Activated T-cell treated with anti-CD3 and anti-CD28 coated beads for 24 hours (primary cell): ENCODE measurements at regions not wholly inside any gene's neighbourhood (a gene's known extent, or its start where the extent isn't known, plus 50 kb on each side); places are given as distances from the start of the nearest gene placed in this dataset.
A peak's percentile ranks its signal among the peaks of the same experiment; 100 is the strongest.

Experiments used
- DNase-seq: peaks from one replicate; pipeline ENCODE4 v3.0.0-alpha.2; 2020; ENCODE audit warnings: low read depth

DNA sequence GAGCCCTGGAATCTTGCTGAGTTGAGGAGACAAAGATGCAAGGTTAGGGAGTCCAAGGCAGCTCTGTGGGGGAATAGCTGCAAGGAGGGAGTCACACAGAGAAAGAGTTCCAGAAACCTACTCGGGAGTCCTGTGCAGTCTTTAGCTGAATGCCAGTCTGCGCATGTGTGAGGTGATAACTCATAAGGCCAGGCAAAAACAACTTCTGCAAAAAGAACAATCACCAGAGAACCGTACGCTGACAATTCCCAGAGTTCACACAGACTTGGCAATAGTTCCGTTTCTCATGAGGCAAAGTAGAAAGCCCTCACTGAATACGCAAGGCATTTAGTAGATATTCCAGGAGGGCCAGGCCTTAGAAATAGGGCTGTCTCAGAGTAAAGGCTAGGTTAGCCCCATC lies 135.2 kb upstream of the TAB2 start:
- no peak for DNase-seq

DNA sequence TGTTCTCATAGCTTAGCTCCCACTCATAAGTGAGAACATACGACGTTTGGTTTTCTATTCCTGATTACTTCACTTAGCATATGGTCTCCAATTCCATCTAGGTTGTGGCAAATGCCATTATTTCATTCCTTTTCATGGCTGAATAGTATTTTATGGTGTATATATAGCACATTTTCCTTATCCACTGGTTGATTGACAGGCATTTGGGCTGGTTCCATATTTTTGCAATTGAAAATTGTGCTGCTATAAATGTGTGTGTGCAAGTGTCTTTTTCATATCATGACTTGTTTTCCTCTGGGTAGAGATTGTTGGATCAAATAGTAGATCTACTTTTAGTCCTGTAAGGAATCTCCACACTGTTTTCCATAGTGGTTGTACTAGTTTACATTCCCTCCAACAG lies 133.0 kb upstream of the TAB2 start:
- DNase-seq: no peak

DNA sequence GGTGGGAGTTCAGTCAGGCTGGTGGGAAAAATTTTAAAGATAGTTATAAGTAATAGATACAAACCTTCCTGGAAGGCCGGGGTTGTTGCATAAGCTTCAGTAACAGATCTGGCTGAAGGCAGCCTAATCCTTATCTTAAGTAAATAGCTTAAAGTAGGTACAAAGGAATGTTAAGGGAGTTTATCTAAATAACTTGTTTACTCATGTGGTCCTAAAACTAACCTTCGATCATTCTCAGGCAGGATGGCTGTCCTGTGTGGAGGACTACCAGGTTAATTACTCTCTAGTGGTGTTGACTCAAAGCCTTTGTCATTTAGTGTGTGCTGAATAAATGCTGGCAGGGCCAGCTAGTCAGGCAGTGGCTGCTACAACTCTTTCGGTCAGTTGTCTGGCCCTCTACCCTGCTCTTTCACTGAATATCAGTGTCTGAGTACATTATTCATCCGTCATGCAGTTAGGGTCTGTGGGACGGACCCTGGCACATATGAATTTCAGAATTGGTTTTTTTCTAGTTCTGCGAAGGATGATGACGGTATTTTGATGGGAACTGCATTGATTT lies 131.6 kb upstream of the TAB2 start:
- no peak for DNase-seq

DNA sequence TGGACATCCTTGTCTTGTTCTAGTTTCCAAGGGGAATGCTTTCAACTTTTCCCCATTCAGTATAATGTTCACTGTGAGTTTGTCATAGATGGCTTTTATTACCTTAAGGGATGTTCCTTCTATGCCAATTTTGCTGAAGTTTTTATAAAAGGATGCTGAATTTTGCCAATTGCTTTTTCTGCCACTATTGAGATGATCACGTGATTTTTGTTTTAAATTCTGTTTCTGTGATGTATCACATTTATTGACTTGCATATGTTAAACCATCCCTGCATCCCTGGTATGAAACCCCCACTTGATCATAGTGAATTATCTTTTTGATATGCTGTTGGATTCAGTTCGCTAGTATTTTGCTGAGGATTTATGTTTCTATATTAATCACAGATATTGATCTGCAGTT lies 130.6 kb upstream of the TAB2 start:
- DNase-seq: no peak

DNA sequence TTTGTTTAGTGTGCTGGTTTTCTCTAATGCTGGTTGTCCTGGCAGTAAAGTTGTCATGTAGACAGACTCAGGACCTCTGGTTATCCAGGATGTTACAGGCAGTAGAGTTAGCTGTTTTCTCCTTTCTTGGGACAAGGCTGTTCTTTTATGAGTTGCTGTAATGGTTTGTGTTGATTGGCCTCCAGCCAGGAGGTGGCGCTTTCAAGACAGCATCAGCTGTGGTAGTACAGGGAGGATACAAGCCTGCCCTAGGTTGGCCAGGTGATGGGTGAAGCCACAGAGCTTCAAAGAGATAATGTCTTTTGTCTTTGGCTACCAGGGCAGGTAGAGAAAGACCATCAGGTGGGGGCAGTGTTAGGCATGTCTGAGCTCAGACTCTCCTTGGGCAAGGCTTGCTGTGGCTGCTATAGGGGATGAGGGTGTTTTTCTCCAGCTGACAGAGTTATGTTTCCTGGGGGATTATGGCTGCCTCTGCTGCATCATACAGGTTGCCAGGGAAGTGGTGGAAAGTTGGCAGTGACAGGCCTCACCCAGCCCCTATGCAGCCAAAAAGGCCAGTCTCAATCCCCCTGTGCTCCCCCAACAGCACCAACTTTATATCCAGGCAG lies 127.2 kb upstream of the TAB2 start:
- peak; percentile 40 for DNase-seq

DNA sequence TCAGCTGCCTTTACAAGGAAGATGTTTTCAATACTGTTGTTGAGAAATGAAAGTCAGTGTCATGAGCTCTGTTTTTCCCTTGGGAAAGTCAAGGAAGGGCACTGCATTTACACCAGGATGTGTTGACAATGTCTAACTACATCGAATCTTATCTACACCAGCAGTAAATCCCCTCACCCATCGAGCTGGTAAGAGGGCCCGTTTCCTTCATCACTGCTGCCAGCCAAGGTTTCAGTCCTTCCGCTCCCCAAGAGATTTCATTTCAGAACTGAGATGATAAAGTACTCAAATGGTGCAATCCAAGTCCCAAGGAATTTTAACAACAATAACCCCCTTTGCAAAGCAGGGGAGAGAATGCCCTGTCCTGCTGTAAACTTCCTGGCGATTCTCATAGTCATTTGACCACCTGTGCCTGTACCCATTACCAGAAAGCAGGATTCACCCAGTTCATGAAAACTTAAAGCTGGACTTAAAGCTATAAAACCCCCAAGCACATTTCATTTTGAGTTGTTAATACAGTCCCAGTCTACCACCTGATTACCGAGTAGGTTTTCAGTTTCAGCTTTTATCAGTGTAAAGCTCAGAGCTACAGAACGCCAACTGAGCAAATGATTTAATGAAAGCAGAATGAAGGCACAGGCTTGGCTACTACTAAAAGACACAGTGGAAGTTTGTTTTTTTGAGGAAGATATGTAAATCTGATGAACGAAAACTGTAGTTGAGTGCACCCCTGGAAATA lies 122.5 kb upstream of the TAB2 start:
- no peak for DNase-seq

DNA sequence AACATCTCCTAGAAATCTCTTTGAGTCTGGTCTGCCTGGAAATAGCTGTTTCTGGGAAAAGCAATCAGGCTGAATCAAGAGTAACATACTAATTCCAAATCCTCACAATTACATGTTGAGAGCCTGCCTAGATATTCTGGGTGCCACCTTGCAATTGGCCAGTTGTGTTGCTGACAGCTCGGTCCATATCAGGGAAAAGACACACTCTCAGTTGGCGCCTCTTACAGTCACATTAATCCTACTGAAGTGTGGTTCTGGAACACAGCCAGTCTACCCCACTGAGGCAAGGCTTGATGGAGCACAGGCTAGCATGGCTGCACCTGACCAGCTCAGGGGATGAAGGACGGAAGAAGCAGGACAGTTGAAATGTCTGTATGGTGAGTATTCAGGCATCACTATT lies 121.4 kb upstream of the TAB2 start:
- DNase-seq: no peak

DNA sequence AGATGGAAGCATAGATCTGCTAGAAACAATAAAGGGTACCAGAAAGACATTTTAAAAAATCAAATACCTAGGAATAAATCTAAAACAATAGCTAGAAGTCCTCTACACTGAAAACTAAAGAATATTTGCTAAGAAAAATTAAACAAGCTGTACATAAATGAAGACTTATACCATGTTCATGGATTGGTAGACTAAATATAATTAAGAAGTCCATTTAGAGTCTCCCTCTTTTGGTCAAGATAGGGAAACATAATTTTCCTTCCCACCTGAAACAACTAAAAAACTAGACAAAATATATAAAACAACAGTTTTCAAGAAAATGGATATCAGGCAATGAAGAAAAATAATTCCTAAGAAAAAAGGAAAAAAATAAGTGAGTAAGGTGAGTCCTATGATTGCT lies 120.0 kb upstream of the TAB2 start:
- DNase-seq: no peak

DNA sequence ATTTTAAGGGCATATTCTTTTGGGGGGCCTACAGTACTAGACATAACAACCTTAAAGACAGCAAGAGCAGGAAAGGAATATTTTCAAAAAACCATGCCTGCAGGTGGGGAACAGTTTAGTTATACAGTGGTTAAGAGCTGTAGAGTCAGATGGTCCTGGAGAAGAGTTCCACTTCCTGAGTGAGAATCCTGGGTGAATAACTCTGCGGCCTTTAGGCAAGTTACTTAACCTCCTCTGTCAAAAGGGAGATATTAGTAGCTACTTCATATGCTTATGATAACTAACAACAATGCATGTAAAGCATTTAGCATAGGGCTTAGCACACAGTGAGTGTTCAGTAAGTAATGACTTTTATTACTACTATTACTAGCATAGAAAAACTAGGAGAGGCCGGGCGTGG lies 119.2 kb upstream of the TAB2 start:
- no peak for DNase-seq

DNA sequence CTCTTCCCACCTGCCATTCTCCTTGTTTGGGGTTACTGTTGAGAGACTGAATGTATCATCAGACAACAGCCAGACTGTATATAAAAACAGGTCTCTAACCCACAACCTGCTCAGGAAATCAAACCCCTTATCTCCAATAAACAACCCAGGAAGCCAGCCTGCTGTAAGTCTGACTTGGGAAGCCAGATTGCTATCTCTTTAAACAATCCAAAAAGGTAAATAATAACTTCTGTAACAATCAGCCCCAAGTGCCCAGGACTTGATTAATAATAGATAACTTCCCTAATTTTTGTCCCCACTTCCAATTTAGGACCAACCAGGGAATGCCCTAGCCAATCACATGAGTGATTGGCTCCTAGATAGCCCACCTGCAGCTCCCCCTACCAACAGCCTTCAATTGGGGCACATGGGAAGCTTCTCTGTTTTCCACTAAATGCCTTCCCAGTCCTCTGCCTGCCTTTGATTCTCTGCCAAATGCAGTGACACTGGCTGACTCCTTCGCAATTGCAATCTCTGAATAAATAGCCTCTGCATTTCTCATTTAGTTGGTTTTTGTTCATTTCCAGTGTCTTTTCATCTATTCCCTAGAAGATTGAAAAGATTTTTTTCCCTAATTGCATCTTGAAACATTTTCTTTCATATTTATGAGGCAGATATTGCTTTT lies 117.1 kb upstream of the TAB2 start:
- DNase-seq: no peak

DNA sequence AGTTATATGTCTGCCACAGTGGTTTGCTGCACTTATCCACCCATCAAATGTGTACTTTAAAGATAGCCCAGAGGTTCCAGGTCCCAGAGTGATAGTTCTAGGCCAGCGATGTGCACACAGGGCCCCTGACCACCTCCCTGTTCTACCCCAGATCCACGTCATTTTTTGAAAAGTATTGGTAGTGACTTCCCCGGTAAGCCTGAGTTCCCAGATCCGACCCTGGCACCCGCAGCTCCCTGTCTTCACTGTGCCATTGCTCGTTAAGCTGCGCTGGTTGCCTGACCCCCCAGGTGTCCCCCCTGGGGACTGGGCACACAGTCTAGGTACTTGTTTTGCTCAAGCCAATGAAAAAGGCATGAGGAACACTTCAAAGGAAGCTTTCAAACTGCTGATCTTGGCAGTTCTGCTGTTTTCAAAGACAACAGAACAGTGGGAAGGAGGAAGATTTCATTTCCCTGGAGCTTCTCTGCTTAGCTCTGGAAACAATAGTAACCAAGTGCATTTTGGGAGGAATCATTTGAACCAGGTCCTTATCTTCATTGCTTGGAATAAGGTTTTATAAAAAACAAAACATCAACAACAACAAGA lies 116.3 kb upstream of the TAB2 start:
- DNase-seq: no peak

DNA sequence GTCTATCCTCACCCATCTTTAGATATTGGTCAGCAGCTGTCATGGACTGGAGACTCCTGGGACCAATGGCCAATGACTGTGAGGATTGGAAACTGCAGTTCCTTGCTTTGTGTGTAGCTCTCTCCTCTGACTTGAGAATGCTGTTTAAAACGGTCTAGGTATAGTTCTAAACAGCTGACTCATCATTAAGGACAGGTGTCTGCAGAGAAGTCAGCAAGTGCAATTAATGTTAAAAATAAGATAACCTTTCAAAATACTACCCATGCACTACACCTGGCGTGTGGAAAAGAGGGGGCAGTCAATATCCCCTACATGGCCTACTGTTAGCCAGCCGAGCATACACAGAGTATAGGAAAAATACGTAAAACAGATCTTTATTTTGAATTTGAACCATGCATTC lies 115.4 kb upstream of the TAB2 start:
- DNase-seq: no peak

DNA sequence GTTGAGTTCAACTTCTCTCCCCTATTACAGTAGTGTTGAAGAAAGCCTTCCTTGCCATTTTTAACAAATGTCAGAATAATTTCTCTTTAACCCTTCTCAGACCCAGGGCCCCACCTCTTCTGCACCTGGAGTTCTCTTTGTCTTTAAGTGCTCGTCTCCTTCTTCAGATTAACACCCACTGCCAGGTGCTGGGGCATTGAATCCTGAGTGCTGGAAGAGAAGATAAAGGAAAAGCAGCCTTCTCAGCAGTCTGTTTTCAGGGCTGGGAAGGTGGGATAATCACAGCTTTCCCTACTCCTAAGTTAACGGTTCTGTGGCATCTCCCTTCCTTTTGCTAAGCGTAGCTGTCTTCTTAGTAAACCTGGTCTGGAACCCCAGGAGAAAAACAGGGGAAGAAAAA lies 114.6 kb upstream of the TAB2 start:
- DNase-seq: no peak

DNA sequence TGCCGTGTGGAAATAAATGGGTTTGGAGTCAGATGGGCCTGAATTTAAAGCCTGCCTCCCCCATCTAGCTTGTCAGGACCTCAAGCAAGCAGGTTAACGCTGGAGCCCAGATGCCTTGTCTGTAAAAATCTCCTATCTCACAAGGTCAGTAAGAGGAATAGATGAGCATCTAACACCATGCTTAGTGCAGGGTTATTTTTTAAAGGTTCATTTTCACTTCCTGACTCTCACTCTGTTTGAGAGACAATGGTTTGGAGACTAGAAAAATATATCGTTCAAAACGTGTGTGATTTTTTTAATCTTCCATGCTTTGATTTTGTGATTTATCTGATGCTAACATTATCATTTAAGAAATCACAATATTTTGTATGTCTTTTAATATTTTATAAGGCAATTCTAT lies 114.0 kb upstream of the TAB2 start:
- DNase-seq: no peak

DNA sequence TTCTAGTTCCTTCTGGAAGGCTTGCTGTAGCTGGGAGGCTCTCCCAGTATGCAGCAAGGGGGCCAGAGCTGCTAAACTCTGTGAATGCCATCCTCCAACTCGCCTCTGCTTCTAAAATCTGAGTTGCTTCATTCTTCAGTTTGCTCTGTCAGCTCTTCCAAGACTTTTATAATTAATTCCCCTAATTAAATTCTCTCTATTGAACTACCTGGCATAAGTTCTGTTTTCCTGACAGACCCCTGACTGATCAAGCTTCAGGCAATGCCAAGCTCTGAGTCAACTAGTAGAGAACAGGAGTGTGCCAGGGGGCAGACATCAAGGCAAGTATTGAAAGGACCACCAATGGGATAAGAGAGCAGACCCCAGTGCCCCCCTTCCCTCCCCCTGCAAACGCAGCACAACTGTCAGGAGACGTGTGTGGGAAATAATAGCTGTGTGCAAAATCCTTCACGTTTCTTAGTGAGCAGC lies 109.3 kb upstream of the TAB2 start:
- no peak for DNase-seq

DNA sequence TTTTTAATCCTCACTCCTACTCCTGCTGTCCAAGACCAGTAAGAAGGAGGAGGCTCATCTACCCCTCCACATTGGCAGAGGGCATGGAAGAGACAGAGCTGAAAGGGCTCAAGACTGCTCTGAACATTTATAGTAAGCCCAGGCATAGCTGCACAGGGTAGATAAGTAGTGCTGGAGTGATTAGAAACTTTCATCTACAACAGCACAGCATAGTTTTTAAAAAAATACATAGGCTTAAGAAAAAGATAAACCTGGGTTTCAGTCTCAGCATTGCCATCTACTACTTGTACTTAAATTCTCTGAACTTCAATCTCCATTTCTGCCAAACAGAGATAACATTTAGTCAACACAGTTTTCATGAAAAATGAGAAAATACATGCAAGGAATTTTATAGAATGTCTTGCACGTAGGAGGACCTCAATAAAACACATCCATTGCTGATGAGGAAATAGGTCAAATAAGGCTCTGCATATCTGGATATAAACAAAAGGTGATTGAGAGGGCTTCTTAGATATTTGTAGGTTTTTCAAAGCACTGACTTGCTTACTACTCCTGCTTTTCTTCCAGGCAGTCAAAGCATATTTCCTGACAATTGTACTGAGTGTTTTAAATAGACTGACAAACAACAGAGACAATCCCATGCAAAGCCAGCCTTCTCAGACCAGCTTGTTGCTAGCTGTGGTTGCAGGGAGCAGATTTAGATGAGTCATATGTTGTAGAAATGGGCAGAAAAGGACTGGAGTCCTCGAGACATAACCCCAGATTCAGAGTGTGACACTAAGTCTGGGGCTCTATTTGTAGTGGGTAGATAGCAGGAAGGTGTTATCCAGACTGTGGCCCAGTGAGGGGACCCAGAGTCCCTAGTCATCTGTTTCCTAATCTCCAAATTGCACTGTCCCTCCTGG lies 107.4 kb upstream of the TAB2 start:
- DNase-seq: no peak

DNA sequence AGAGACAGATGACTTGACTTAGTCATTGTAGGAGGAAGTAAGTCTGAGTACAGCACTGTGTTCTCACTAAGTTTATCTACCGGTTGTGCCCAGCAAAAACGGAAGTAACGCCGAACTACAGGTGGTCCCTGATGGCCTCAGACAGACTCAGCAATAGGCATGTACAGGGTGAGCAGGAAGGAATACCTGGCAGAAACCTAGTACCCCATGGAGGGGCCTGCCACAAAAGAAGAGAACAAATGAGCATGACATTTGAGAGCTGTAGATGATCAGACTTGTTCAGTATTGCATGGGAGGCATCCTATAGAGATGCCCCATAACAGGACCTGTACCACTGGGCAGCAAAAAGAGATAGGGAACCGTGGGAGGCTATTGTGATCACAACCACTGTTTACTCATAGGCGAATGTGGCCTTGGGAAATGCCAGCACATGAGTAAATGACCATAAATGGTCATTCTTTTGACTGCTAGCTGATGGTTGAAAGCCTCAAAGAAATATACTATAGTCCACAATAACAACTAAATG lies 106.4 kb upstream of the TAB2 start:
- DNase-seq: no peak

DNA sequence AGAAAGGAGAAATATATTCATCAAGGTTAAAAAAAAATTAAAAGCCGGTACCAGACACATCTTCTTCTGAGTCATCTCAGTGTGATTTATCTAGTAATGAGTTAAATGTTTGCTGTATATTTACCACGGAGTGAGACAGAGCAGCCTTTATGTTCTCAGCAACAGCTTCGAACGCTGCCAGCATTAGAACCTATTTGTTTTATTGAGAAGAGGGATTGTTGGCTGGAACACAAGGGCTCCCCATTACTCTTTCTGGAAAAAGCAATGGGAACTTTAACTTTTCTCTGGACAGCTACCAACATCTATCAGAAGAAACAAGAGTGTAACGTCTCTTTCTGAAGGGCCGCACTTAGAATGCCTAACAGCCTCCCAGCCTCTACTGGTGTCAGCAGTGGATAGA lies 105.3 kb upstream of the TAB2 start:
- DNase-seq: no peak

DNA sequence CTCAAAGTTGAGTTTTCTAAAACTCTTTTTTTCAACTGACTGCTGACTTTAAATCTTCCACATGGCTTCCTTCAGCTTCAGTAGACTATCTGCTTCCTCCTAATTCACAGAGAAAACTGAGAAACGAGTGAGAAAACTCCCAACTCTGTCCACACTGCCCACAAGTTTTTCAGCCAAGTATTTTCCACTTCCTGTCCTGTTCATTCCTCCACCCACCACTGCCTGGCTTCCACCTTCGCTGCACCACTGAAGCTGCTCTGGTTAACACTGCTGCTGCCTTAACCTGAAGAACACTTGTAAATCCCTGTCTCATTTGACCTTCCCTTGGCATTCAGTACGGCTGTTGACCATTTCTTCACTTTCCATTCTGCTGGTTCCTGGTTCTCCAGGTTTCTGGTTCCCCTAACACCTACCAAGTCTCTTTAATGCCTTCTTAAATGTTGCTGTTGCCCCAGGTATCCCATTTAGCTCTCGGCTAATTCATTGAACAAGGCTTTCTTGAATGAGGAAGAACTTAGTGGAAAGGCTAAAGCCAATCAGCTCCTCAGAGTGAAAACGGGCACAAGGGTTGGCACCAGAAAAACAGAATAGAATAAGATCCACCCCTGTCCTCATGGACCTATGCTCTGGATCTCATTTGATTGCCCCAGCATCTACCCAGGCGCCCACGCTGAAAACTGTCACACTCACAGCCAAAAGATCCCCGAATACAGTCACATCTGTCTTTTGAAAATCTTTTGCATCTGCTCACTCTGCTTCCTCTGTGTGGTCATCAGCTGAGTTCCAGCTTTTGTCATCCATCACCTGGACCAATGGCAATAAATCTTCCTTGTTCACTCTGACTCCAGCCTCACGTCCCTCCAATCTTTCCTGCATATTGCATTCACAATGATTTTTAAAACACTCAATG lies 104.4 kb upstream of the TAB2 start:
- no peak for DNase-seq

DNA sequence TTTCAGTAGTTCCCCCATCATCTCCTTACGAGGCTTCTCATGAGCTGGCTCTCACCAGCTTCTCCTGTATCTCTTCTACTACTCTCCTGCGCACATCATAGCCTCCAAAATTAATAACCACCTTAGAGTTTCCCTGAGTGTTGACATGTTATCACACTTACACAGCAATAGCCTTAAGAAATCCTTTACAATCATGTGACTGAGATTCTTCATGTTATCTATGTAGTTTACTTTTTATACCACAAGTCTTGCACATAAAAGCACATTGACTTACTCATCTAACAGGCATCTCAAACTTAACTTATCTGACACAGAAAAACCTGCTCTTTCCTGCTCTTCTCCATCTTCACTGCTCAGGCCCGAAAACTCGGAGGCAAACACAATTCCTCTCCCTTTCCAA lies 103.7 kb upstream of the TAB2 start:
- DNase-seq: no peak
